Neural crest cell (in vitro differentiated cells): ENCODE measurements at regions not wholly inside any gene's neighbourhood (a gene's known extent, or its start where the extent isn't known, plus 50 kb on each side); places are given as distances from the start of the nearest gene placed in this dataset.
A peak's percentile ranks its signal among the peaks of the same experiment; 100 is the strongest.

Experiments used
- DNase-seq: peaks from one replicate; pipeline ENCODE4 v3.0.0; 2021; ENCODE audit warnings: low read depth, mixed read lengths, low spot score
- H3K27ac Mint-ChIP-seq: one replicate; pipeline ENCODE4 v1.8.0; 2021; ENCODE audit warnings: mild to moderate bottlenecking, mixed read lengths; ENCODE audit not compliant: unreplicated experiment
- H3K27me3 Mint-ChIP-seq: 2 replicates; pipeline ENCODE4 v1.8.0; 2021; ENCODE audit warnings: low read depth, mild to moderate bottlenecking, mixed read lengths
- H3K36me3 Mint-ChIP-seq: 2 replicates; pipeline ENCODE4 v1.8.0; 2021; ENCODE audit warnings: low read depth, mild to moderate bottlenecking, mixed read lengths
- H3K4me1 Mint-ChIP-seq: 2 replicates; pipeline ENCODE4 v1.8.0; 2021; ENCODE audit warnings: mixed read lengths
- H3K4me3 Mint-ChIP-seq: one replicate; pipeline ENCODE4 v1.8.0; 2021; ENCODE audit warnings: mild to moderate bottlenecking, mixed read lengths
- H3K9me3 Mint-ChIP-seq: 2 replicates; pipeline ENCODE4 v1.8.0; 2021; ENCODE audit warnings: mixed read lengths
- TF ChIP-seq, protein P1 (sequence below): fragments of 200-600 bp; sonication (generic); conservative IDR thresholded peaks from 2 replicates; pipeline ENCODE4 v1.5.0; 2021; ENCODE audit warnings: antibody characterized with exemption, mild to moderate bottlenecking

DNA sequence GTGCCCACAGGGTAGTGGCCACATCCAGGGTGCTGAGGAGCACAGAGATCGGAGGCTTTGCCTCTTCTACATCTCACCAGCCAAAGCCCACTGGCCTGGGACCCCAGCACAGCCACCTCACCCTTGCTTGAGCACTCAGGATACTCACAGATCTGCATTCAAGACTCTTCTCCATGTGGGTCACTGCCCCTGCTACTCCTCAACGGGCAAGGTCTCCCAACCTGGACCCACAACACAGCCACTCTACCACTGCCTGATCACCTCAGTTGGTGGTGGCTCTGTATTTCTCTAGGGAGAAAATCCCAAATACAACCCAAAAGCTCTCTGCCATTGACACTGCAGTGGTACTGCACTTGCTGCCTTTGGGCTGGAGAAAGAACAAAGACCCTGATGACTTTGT lies 190.3 kb upstream of the KLHL4 start:
- no peaks in the 10 kb centered on the region for H3K27me3 Mint-ChIP-seq
- TF ChIP-seq, protein P1, sequence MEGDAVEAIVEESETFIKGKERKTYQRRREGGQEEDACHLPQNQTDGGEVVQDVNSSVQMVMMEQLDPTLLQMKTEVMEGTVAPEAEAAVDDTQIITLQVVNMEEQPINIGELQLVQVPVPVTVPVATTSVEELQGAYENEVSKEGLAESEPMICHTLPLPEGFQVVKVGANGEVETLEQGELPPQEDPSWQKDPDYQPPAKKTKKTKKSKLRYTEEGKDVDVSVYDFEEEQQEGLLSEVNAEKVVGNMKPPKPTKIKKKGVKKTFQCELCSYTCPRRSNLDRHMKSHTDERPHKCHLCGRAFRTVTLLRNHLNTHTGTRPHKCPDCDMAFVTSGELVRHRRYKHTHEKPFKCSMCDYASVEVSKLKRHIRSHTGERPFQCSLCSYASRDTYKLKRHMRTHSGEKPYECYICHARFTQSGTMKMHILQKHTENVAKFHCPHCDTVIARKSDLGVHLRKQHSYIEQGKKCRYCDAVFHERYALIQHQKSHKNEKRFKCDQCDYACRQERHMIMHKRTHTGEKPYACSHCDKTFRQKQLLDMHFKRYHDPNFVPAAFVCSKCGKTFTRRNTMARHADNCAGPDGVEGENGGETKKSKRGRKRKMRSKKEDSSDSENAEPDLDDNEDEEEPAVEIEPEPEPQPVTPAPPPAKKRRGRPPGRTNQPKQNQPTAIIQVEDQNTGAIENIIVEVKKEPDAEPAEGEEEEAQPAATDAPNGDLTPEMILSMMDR: no peak
- no peaks in the 10 kb centered on the region for H3K36me3 Mint-ChIP-seq
- H3K4me3 Mint-ChIP-seq: no peak overlapping the region
- no peak overlapping the region for H3K27ac Mint-ChIP-seq
- no peak for DNase-seq
- H3K4me1 Mint-ChIP-seq: no peaks in the 10 kb centered on the region
- H3K9me3 Mint-ChIP-seq: peaks cover 5% of the 10 kb centered on the region

DNA sequence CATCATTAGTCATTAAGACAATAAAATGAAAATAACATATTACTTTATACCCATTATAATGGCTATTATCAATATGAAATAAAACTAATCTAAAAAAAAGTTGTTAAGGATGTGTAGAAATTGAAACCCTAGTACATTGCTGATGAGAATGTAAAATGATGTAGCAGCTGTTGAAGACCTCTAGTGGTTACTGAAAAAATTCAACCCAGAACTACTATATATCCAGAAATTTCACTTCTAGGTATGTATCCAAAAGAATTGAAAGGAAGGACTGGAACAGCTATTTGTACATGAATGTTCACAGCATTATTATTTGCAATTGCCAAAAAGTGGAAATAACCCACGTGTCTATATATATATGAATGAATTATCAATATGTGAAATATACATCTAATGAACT lies 180.3 kb upstream of the KLHL4 start:
- no peak overlapping the region for H3K4me3 Mint-ChIP-seq
- no peak for DNase-seq
- H3K9me3 Mint-ChIP-seq: no peaks in the 10 kb centered on the region
- no peak overlapping the region for H3K27ac Mint-ChIP-seq
- no peaks in the 10 kb centered on the region for H3K4me1 Mint-ChIP-seq
- TF ChIP-seq, protein P1: peak; percentile 28
- no peaks in the 10 kb centered on the region for H3K27me3 Mint-ChIP-seq
- H3K36me3 Mint-ChIP-seq: no peaks in the 10 kb centered on the region

DNA sequence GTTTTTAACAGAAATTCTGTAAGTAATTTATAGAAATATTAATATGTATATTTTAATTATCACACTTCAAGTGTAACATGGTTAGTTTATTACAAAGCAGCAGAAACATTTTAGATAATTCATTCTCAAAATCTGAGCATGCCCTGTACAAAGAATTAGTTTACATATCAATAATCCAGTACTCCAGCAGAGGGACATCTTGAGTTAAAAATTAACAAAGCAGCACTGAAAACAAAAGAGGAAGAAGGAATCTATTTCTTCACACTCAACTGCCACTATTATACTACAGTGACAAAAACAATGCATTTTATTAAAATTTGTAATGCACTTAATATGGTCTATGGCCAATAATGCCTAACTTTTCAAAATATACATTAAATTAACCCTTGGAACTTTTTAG lies 179.1 kb upstream of the KLHL4 start:
- no peaks in the 10 kb centered on the region for H3K27me3 Mint-ChIP-seq
- DNase-seq: no peak

DNA sequence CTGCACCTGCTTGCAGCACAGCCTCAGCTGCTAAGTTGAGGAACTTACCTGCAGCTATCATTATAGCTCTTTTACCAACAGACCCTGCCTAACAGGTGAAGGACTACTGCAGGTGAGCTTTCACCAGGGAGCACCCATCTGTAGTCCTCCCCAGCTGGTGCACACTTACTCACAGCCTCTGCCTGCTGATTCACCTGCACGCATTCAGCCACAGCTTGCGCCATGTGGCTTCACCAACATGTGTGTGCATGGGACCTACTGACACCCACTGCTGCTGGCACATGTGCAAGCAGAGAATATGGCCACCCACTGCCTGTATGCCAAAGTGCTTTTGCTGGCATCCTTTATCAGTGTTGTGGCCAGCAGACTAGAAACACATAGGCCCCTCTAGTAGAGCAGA lies 146.7 kb upstream of the KLHL4 start:
- Mint-ChIP-seq H3K4me1 (no peaks in the 10 kb centered on the region), H3K4me3 (no peak overlapping the region), H3K36me3 (no peaks in the 10 kb centered on the region), H3K27me3 (no peaks in the 10 kb centered on the region), H3K9me3 (no peaks in the 10 kb centered on the region), H3K27ac (no peak overlapping the region)
- no peak for DNase-seq
- TF ChIP-seq, protein P1: no peak

More for the DNA sequence above, 179.1 kb upstream of the KLHL4 start:
- H3K4me3 Mint-ChIP-seq: no peak overlapping the region
- TF ChIP-seq, protein P1: peak; percentile 71
- no peak overlapping the region for H3K27ac Mint-ChIP-seq
- no peaks in the 10 kb centered on the region for H3K9me3 Mint-ChIP-seq
- H3K4me1 Mint-ChIP-seq: no peaks in the 10 kb centered on the region
- H3K36me3 Mint-ChIP-seq: no peaks in the 10 kb centered on the region

DNA sequence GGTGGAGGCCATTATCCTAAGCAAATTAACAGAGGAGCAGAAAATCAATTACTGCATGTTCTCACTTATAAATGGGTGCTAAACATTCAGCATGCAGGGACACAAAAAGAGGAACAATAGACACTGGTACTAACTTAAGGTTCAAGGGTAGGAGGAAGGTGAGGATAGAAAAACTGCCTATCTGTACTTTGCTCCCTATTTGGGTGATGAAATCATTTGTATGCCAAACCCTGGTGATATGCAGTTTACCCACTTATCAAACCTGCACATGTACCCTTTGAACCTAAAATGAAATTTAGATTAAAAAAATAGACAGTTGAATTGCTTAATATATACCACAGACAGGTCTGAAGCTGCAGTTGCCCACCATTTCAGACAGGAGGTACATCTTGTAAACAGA lies 143.3 kb upstream of the KLHL4 start:
- DNase-seq: no peak
- Mint-ChIP-seq H3K9me3 (no peaks in the 10 kb centered on the region), H3K27ac (no peak overlapping the region), H3K4me1 (no peaks in the 10 kb centered on the region), H3K4me3 (no peak overlapping the region), H3K27me3 (no peaks in the 10 kb centered on the region), H3K36me3 (no peaks in the 10 kb centered on the region)
- TF ChIP-seq, protein P1: no peak

DNA sequence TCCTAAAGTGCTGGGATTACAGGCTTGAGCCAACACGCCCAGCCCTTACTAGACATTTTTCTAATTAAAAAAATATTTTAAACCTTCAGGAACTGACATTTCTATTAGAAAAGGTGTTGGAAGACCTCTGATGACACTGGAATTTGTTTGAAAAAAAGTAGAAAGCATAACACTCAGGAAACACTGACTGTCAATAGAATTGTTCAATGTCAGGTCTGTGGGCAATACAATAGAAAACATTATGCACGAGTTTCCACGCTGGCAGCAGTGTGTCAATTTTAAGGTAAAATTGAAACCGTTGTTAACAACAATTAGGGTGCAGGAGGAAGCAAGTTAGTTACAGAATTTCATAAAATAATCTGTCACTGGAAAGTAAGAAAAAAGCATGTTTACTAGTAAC lies 140.7 kb upstream of the KLHL4 start:
- Mint-ChIP-seq H3K9me3 (no peaks in the 10 kb centered on the region), H3K4me1 (no peaks in the 10 kb centered on the region), H3K27me3 (no peaks in the 10 kb centered on the region), H3K27ac (no peak overlapping the region), H3K36me3 (no peaks in the 10 kb centered on the region), H3K4me3 (no peak overlapping the region)
- DNase-seq: no peak
- TF ChIP-seq, protein P1: no peak
